ENCODE measurements at regions not wholly inside any gene's neighbourhood (a gene's known extent, or its start where the extent isn't known, plus 50 kb on each side); places are given as distances from the start of the nearest gene placed in this dataset.
"Not testable (repeated sequence)": the region's sequence is repeated elsewhere in the genome, so short reads cannot be mapped to it uniquely, and the experiment has no call there.

DNA sequence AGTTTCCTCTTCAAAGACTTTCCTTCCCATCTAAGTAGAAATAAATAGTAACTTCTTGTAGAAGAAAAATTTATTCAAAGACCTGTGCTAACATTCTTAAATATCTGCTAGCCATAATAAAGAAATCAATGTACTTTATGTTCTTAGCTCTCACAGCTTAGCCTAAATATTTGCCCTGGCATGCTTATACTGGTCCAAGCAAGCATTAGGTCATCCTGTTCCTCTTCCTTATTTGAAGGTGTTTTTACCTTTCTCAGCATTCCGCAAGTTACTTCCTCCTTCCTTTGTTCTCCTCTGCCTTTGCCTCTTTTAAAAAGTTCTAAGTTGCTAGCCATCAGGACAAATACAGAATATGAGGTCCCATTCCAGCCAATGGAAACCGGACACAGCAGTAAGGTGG lies 623.9 kb downstream of the EPM2A start:
- H3K9me3 ChIP-seq (ENCODE audit: low read length); POLR2A ChIA-PET; DNase-seq; H3K9me3 Mint-ChIP-seq; H3K4me3 Mint-ChIP-seq; H3K27ac ChIP-seq (ENCODE audit: low read depth, low read length); CTCF ChIA-PET; H3K27ac Mint-ChIP-seq; H3K36me3 Mint-ChIP-seq; H3K27me3 ChIP-seq (ENCODE audit: insufficient read depth, low read length, poor library complexity, severe bottlenecking); H3K36me3 ChIP-seq (ENCODE audit: insufficient read depth, low read length); H3K4me3 ChIP-seq (ENCODE audit: low read length); H3K4me1 Mint-ChIP-seq; H3K4me1 ChIP-seq (ENCODE audit: insufficient read depth, low read length): not testable (repeated sequence)
- H3K27me3 Mint-ChIP-seq: peaks cover 9 to 29% of the 10 kb centered on the region in 2 donors

- H3K27ac ChIP-seq (ENCODE audit: low read depth, low read length): no peak overlapping the region
- no peaks in the 10 kb centered on the region for H3K27me3 ChIP-seq (ENCODE audit: insufficient read depth, low read length, poor library complexity, severe bottlenecking)
- no peak for DNase-seq
- POLR2A ChIA-PET: no interaction called here
- H3K27me3 Mint-ChIP-seq: peaks cover 7 to 25% of the 10 kb centered on the region in 2 donors
- no peaks in the 10 kb centered on the region for H3K4me1 ChIP-seq (ENCODE audit: insufficient read depth, low read length)
- H3K36me3 Mint-ChIP-seq: no peaks in the 10 kb centered on the region
- no peak overlapping the region for H3K4me3 ChIP-seq (ENCODE audit: low read length)
- CTCF ChIA-PET: interaction anchor here (1.0 kb wide), 1 partner anchor 11 kb away, joined by 3 read pairs; no protein-coding TSS in a partner anchor
- H3K9me3 Mint-ChIP-seq: peaks cover 0 to 2% (median 0%) of the 10 kb centered on the region in 5 donors
- H3K36me3 ChIP-seq (ENCODE audit: insufficient read depth, low read length): no peaks in the 10 kb centered on the region
- H3K27ac Mint-ChIP-seq: no peak overlapping the region
- no peaks in the 10 kb centered on the region for H3K9me3 ChIP-seq (ENCODE audit: low read length)
- no peaks in the 10 kb centered on the region for H3K4me1 Mint-ChIP-seq
- H3K4me3 Mint-ChIP-seq: no peak overlapping the region
These were observed 622.6 kb downstream of the EPM2A start for GRCh38 chr6:145112711-145113148.

GRCh38 chr6:145115638-145116037 lies 619.7 kb downstream of the EPM2A start:
- no peak overlapping the region for H3K4me3 Mint-ChIP-seq
- no peaks in the 10 kb centered on the region for H3K4me1 Mint-ChIP-seq
- no peaks in the 10 kb centered on the region for H3K9me3 ChIP-seq (ENCODE audit: low read length)
- no peak overlapping the region for H3K27ac ChIP-seq (ENCODE audit: low read depth, low read length)
- no peaks in the 10 kb centered on the region for H3K36me3 Mint-ChIP-seq
- peaks cover 0 to 2% (median 0%) of the 10 kb centered on the region in 5 donors for H3K9me3 Mint-ChIP-seq
- H3K27ac Mint-ChIP-seq: no peak overlapping the region
- H3K4me3 ChIP-seq (ENCODE audit: low read length): no peak overlapping the region
- POLR2A ChIA-PET: no interaction called here
- H3K27me3 ChIP-seq (ENCODE audit: insufficient read depth, low read length, poor library complexity, severe bottlenecking): no peaks in the 10 kb centered on the region
- no peaks in the 10 kb centered on the region for H3K36me3 ChIP-seq (ENCODE audit: insufficient read depth, low read length)
- H3K4me1 ChIP-seq (ENCODE audit: insufficient read depth, low read length): no peaks in the 10 kb centered on the region
- H3K27me3 Mint-ChIP-seq: peaks cover 4 to 25% of the 10 kb centered on the region in 2 donors
- CTCF ChIA-PET: no interaction called here
- no peak for DNase-seq

GRCh38 chr6:145116591-145117178 lies 618.6 kb downstream of the EPM2A start:
- Mint-ChIP-seq H3K27me3 (peaks cover 2 to 23% of the 10 kb centered on the region in 2 donors), H3K36me3 (no peaks in the 10 kb centered on the region), H3K4me1 (no peaks in the 10 kb centered on the region), H3K27ac (no peak overlapping the region), H3K4me3 (no peak overlapping the region), H3K9me3 (peaks cover 0 to 2% (median 0%) of the 10 kb centered on the region in 5 donors)
- H3K4me3 ChIP-seq (ENCODE audit: low read length): no peak overlapping the region
- H3K36me3 ChIP-seq (ENCODE audit: insufficient read depth, low read length): no peaks in the 10 kb centered on the region
- no peak overlapping the region for H3K27ac ChIP-seq (ENCODE audit: low read depth, low read length)
- ChIA-PET CTCF (no interaction called here), POLR2A (no interaction called here)
- no peaks in the 10 kb centered on the region for H3K9me3 ChIP-seq (ENCODE audit: low read length)
- DNase-seq: no peak
- H3K4me1 ChIP-seq (ENCODE audit: insufficient read depth, low read length): no peaks in the 10 kb centered on the region
- no peaks in the 10 kb centered on the region for H3K27me3 ChIP-seq (ENCODE audit: insufficient read depth, low read length, poor library complexity, severe bottlenecking)

- POLR2A ChIA-PET: no interaction called here
- H3K9me3 Mint-ChIP-seq: peaks cover 0 to 2% (median 0%) of the 10 kb centered on the region in 5 donors
These were observed 617.1 kb downstream of the EPM2A start for GRCh38 chr6:145118224-145118623.

GRCh38 chr6:145119081-145119480 lies 616.2 kb downstream of the EPM2A start:
- H3K4me3 ChIP-seq (ENCODE audit: low read length): no peak overlapping the region
- H3K36me3 ChIP-seq (ENCODE audit: insufficient read depth, low read length): no peaks in the 10 kb centered on the region
- no peak overlapping the region for H3K4me3 Mint-ChIP-seq
- ChIA-PET CTCF (no interaction called here), POLR2A (no interaction called here)
- H3K27ac Mint-ChIP-seq: no peak overlapping the region
- no peak for DNase-seq
- no peaks in the 10 kb centered on the region for H3K9me3 ChIP-seq (ENCODE audit: low read length)
- no peaks in the 10 kb centered on the region for H3K27me3 ChIP-seq (ENCODE audit: insufficient read depth, low read length, poor library complexity, severe bottlenecking)
- peaks cover 2 to 9% (median 3%) of the 10 kb centered on the region in 5 donors for H3K9me3 Mint-ChIP-seq
- H3K4me1 ChIP-seq (ENCODE audit: insufficient read depth, low read length): no peaks in the 10 kb centered on the region
- no peaks in the 10 kb centered on the region for H3K4me1 Mint-ChIP-seq
- H3K27ac ChIP-seq (ENCODE audit: low read depth, low read length): no peak overlapping the region
- no peaks in the 10 kb centered on the region for H3K36me3 Mint-ChIP-seq
- peaks cover 2 to 8% of the 10 kb centered on the region in 2 donors for H3K27me3 Mint-ChIP-seq

More at GRCh38 chr6:145118224-145118623, 617.1 kb downstream of the EPM2A start:
- peaks cover 2 to 8% of the 10 kb centered on the region in 2 donors for H3K27me3 Mint-ChIP-seq
- no peak overlapping the region for H3K4me3 Mint-ChIP-seq
- H3K27ac Mint-ChIP-seq: no peak overlapping the region
- CTCF ChIA-PET: no interaction called here
- Histone ChIP-seq H3K27me3 (ENCODE audit: insufficient read depth, low read length, poor library complexity, severe bottlenecking) (no peaks in the 10 kb centered on the region), H3K36me3 (ENCODE audit: insufficient read depth, low read length) (no peaks in the 10 kb centered on the region), H3K27ac (ENCODE audit: low read depth, low read length) (no peak overlapping the region), H3K9me3 (ENCODE audit: low read length) (no peaks in the 10 kb centered on the region), H3K4me3 (ENCODE audit: low read length) (no peak overlapping the region), H3K4me1 (ENCODE audit: insufficient read depth, low read length) (no peaks in the 10 kb centered on the region)
- no peaks in the 10 kb centered on the region for H3K4me1 Mint-ChIP-seq
- no peak for DNase-seq
- no peaks in the 10 kb centered on the region for H3K36me3 Mint-ChIP-seq

GRCh38 chr6:145132709-145133108 lies 602.6 kb downstream of the EPM2A start:
- POLR2A ChIA-PET: no interaction called here
- Histone ChIP-seq H3K4me3 (ENCODE audit: low read length) (no peak overlapping the region), H3K36me3 (ENCODE audit: insufficient read depth, low read length) (no peaks in the 10 kb centered on the region), H3K27me3 (ENCODE audit: insufficient read depth, low read length, poor library complexity, severe bottlenecking) (no peaks in the 10 kb centered on the region), H3K4me1 (ENCODE audit: insufficient read depth, low read length) (no peaks in the 10 kb centered on the region), H3K9me3 (ENCODE audit: low read length) (no peaks in the 10 kb centered on the region), H3K27ac (ENCODE audit: low read depth, low read length) (no peak overlapping the region)
- Mint-ChIP-seq H3K4me3 (no peak overlapping the region), H3K36me3 (no peaks in the 10 kb centered on the region), H3K9me3 (peaks cover 0 to 4% (median 0%) of the 10 kb centered on the region in 5 donors), H3K27me3 (peaks cover under 1 to 9% of the 10 kb centered on the region in 2 donors), H3K27ac (no peak overlapping the region), H3K4me1 (no peaks in the 10 kb centered on the region)
- DNase-seq: no peak
- CTCF ChIA-PET: no interaction called here

DNA sequence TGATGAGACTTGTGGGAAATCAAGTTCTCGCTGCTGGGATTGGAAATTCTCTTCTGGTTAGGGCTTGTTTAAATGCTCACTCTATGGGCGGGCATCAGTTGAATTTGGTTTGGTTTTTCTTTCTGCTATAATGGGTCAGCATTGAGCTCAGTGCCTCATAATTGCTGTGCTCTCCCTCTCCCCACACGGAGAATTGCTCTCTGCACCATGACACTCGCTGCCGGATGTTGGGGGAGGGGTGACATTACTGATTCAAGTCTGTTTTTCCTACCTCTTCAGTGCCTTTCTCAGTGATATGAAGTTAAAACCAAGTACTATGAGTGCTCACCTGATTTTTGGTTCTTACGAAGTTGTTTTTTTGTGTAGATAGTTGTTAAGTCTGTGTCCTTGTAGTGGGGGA lies 599.6 kb downstream of the EPM2A start:
- H3K27ac Mint-ChIP-seq: no peak overlapping the region
- Histone ChIP-seq H3K9me3 (ENCODE audit: low read length) (no peaks in the 10 kb centered on the region), H3K4me3 (ENCODE audit: low read length) (no peak overlapping the region), H3K27ac (ENCODE audit: low read depth, low read length) (no peak overlapping the region), H3K27me3 (ENCODE audit: insufficient read depth, low read length, poor library complexity, severe bottlenecking) (no peaks in the 10 kb centered on the region), H3K4me1 (ENCODE audit: insufficient read depth, low read length) (no peaks in the 10 kb centered on the region), H3K36me3 (ENCODE audit: insufficient read depth, low read length) (no peaks in the 10 kb centered on the region)
- H3K4me3 Mint-ChIP-seq: no peak overlapping the region
- no peaks in the 10 kb centered on the region for H3K36me3 Mint-ChIP-seq
- H3K27me3 Mint-ChIP-seq: peaks cover 5 to 13% of the 10 kb centered on the region in 2 donors
- no peak for DNase-seq
- H3K9me3 Mint-ChIP-seq: peaks cover 0 to 2% (median 0%) of the 10 kb centered on the region in 5 donors
- ChIA-PET POLR2A (no interaction called here), CTCF (no interaction called here)
- H3K4me1 Mint-ChIP-seq: no peaks in the 10 kb centered on the region

Data from CD8-positive, alpha-beta memory T cell (primary cell).